Tibial artery (tissue), 4 donors: ENCODE measurements at regions not wholly inside any gene's neighbourhood (a gene's known extent, or its start where the extent isn't known, plus 50 kb on each side); places are given as distances from the start of the nearest gene placed in this dataset.
A peak's percentile ranks its signal among the peaks of the same experiment; 100 is the strongest.

Experiments used
- DNase-seq, 2 donors: peaks; one replicate each; pipeline ENCODE4 v3.0.0-alpha.2; 2019
- H3K27ac ChIP-seq, 2 donors: fragments of 200-600 bp; sonication (generic) in 1 of 2; 1 replicate in 1 of 2; 2 replicates in 1 of 2; pipeline ENCODE4 v1.5.1; 2018 to 2019; ENCODE audit warnings: mild to moderate bottlenecking in 1 of 2
- H3K27me3 ChIP-seq, 2 donors: fragments of 200-600 bp; sonication (generic) in 1 of 2; one replicate each; pipeline versions ENCODE4 v1.5.1 to v1.6.0; 2016 to 2019
- H3K36me3 ChIP-seq, 3 donors: fragments of 200-600 bp; sonication (generic) in 2 of 3; one replicate each; pipeline ENCODE4 v1.5.1; 2016 to 2019; ENCODE audit warnings: mild to moderate bottlenecking in 2 of 3
- H3K4me1 ChIP-seq, 4 donors: fragments of 200-600 bp; sonication (generic) in 2 of 4; 1 replicate in 3 of 4; 2 replicates in 1 of 4; pipeline ENCODE4 v1.5.1; 2016 to 2019
- H3K4me3 ChIP-seq, 2 donors: fragments of 200-600 bp; sonication (generic) in 1 of 2; 1 replicate in 1 of 2; 2 replicates in 1 of 2; pipeline ENCODE4 v1.5.1; 2018 to 2019; ENCODE audit warnings: mild to moderate bottlenecking in 2 of 2
- H3K9me3 ChIP-seq, 3 donors: fragments of 200-600 bp; sonication (generic) in 1 of 3; one replicate each; pipeline ENCODE4 v1.5.1; 2016 to 2019
- CTCF ChIP-seq, 2 experiments: fragments of 200-600 bp in 1 of 2; fragments of 450-650 bp in 1 of 2; IDR thresholded peaks; one replicate each; pipeline ENCODE4 v1.5.1; 2017 to 2019; ENCODE audit warnings: antibody characterized with exemption in 2 of 2, mild to moderate bottlenecking in 1 of 2, moderate library complexity in 1 of 2
- intact Hi-C: fragments of 100-400 bp; cut with DNase I; formaldehyde crosslinking; loops from one replicate; pipeline ENCODE4 v1.15.0; 2023; ENCODE audit warnings: low total_unique reads

GRCh38 chr15:66852064-66852905, 150.2 kb downstream of the SMAD6 start:
- Histone ChIP-seq H3K4me3 (no peak overlapping the region), H3K9me3 (no peaks in the 10 kb centered on the region), H3K36me3 (no peaks in the 10 kb centered on the region), H3K27ac (peak overlapping the region; percentile 80 to 83), H3K27me3 (no peaks in the 10 kb centered on the region), H3K4me1 (peaks cover 0 to 41% (median 32%) of the 10 kb centered on the region in 4 donors)
- TF ChIP-seq CTCF (IDR thresholded peaks at IDR 0.05), result no peak
- intact Hi-C loops, result loop anchor here (5.0 kb wide), 4 partner anchors 80 to 345 kb away; partner anchors contain the start of genes SMAD6 and ZWILCH
- no peak for DNase-seq

- intact Hi-C loops, result loop anchor here (2.0 to 5.0 kb wide), 5 partner anchors 82 to 347 kb away; partner anchors contain the start of genes SMAD6 and ZWILCH
- H3K4me3 ChIP-seq, result no peak overlapping the region
Measured at GRCh38 chr15:66854012-66854965, 152.3 kb downstream of the SMAD6 start.

GRCh38 chr15:66855041-66855440, 153.0 kb downstream of the SMAD6 start:
- Histone ChIP-seq H3K9me3 (no peaks in the 10 kb centered on the region), H3K36me3 (no peaks in the 10 kb centered on the region), H3K27ac (no peak overlapping the region), H3K27me3 (no peaks in the 10 kb centered on the region), H3K4me1 (peaks cover 0 to 20% (median 18%) of the 10 kb centered on the region in 4 donors), H3K4me3 (no peak overlapping the region)
- no peak for DNase-seq
- TF ChIP-seq CTCF (IDR thresholded peaks at IDR 0.05), result no peak
- intact Hi-C loops, result loop anchor here (2.0 kb wide), 1 partner anchor 252 kb away; no protein-coding TSS in a partner anchor

More at GRCh38 chr15:66854012-66854965, 152.3 kb downstream of the SMAD6 start:
- Histone ChIP-seq H3K4me1 (peaks cover 0 to 28% (median 25%) of the 10 kb centered on the region in 4 donors), H3K36me3 (no peaks in the 10 kb centered on the region), H3K27me3 (no peaks in the 10 kb centered on the region), H3K27ac (no peak overlapping the region), H3K9me3 (no peaks in the 10 kb centered on the region)
- no peak for TF ChIP-seq CTCF (IDR thresholded peaks at IDR 0.05)
- no peak for DNase-seq

- Histone ChIP-seq H3K27ac (no peak overlapping the region), H3K27me3 (no peaks in the 10 kb centered on the region), H3K9me3 (no peaks in the 10 kb centered on the region), H3K36me3 (no peaks in the 10 kb centered on the region), H3K4me3 (no peak overlapping the region), H3K4me1 (peaks cover 0 to 2% (median under 1%) of the 10 kb centered on the region in 4 donors)
- DNase-seq, result no peak
- TF ChIP-seq CTCF (IDR thresholded peaks at IDR 0.05), result no peak
- intact Hi-C loops, result no loop called here
Measured at GRCh38 chr15:66857694-66858093, 155.7 kb downstream of the SMAD6 start.

GRCh38 chr15:66858423-66859207, 156.6 kb downstream of the SMAD6 start:
- no peaks in the 10 kb centered on the region for H3K27me3 ChIP-seq
- intact Hi-C loops, result no loop called here
- H3K9me3 ChIP-seq, result no peaks in the 10 kb centered on the region
- TF ChIP-seq CTCF (IDR thresholded peaks at IDR 0.05), result no peak
- H3K36me3 ChIP-seq, result no peaks in the 10 kb centered on the region
- H3K27ac ChIP-seq, result no peak overlapping the region
- H3K4me1 ChIP-seq, result peaks cover 0 to 9% (median 3%) of the 10 kb centered on the region in 4 donors
- no peak for DNase-seq
- no peak overlapping the region for H3K4me3 ChIP-seq
